COR-L47 (cell line): ENCODE measurements at regions not wholly inside any gene's neighbourhood (a gene's known extent, or its start where the extent isn't known, plus 50 kb on each side); places are given as distances from the start of the nearest gene placed in this dataset.
"Not testable (repeated sequence)": the region's sequence is repeated elsewhere in the genome, so short reads cannot be mapped to it uniquely, and the experiment has no call there.

Experiments
- DNase-seq: peaks from one replicate; lab custom pipeline; 2025; lab: John Stamatoyannopoulos, UW

- no peak for DNase-seq
Measured at GRCh38 chr7:152905949-152906348, 146.4 kb downstream of the ACTR3B start.

DNA sequence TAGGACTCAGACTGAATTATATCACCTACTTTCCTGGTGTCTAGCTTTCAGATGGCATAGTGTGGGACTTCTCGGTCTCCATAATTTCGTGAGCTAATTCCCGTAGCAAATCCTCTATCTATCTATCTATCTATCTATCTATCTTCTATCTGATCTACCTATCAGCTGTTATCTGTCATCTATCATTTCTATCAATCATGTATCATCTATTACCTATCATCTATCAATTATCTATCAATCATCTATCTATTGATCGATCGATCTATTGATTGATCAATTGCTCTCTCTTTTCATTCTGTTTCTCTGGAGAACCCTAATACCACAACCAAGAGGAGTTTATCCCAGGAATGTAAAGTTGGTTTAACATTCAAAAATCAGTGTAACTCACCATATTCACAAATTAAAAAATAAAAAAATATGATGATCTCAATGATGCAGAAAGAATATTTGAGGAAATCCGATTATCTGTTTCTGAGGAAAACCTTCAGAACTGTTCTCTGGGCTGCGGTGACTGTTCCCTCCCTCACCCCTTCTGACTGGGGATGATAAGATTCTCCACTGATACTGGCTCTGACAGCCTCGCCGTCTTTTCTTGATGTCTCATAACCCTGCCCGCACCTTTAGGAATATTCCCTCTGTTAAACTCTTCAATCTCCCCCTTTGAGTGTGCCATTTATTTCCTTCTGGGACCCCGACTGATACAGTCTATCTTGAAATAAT, 147.7 kb downstream of the ACTR3B start:
- no peak for DNase-seq

DNA sequence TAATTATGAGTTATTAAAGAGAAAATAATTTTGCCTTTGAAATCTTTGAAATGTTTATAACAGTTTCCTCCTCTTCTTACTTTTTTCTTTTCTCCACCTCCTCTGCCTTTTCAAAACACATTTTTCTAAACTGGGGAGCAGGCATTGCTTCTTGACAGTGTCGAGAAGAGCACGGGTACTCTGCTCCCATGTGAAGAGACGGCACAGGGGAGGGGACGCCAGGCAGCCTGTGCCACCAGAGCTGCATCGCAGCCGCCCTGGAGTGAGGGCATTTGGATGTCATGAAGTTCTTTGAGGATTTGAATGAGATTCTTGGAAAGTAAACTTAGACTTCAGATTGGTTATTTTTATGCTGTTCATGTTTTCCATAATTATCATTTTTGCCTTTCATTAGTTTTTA, 149.7 kb downstream of the ACTR3B start:
- DNase-seq, result no peak

DNA sequence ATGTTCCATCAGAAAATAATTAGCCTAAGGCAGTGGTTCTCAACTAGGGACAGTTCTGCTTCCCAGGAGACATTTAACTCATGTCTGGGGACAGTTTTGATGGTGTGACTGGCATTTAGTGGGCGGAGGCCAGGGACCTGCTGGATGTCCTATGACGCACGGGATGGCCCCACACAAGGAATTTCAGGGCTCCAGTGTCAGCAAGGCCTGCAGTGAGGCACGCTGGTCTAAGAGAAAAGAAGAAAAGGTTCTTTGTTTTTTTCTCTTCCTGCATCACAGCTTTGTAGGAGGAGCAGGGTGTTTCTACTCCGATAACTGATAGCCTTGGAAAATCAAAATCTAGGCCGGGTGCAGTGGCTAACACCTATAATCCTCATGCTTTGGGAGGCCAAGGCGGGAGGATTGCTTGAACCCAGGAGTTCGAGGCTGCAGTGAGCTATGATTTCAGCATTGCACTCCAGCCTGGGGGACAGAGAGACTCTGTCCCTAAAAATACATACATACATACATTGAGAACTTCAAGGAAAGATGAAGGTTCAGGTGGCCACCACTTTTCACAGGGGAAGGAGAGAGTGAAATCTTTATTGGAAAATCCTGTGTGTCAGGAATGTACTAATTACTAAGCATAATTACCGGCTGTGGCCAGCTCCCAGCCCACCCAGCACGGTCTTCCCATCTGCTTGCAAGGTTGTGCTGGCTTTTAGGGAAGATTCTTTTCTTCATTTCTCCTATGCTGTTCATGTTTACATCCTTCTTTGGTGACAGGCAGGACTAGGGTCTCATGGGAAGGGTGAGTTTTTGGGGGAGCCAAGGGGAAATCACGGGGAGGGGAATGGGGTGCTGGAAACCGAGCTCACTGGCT, 150.4 kb downstream of the ACTR3B start:
- no peak for DNase-seq

GRCh38 chr7:152910545-152911225, 151.1 kb downstream of the ACTR3B start:
- peak; percentile 94 for DNase-seq

GRCh38 chr7:152911226-152911560, 151.6 kb downstream of the ACTR3B start:
- no peak for DNase-seq

DNA sequence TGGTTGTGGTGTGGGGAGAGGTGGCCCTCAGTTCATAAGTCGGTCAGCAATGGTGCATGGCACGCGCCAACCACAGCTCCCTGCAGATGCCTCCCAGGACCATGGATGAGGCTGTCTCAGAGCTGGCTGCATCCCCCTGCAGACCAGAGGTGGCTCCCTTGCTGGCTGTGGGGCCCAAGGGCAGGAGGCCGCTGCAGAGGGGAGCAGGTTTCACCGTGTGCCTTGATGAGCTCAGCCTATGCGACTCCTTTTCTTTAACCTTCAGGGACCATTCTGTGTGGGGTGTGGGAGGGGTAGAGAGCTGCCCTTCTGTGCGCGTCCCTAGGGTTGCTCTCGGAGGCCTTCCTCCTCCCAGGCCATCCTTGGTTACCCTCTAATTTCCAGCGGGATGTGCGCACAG, 152.4 kb downstream of the ACTR3B start:
- DNase-seq, result no peak

GRCh38 chr7:152912511-152912910, 153.0 kb downstream of the ACTR3B start:
- no peak for DNase-seq

GRCh38 chr7:152913492-152913891, 153.9 kb downstream of the ACTR3B start:
- no peak for DNase-seq

DNA sequence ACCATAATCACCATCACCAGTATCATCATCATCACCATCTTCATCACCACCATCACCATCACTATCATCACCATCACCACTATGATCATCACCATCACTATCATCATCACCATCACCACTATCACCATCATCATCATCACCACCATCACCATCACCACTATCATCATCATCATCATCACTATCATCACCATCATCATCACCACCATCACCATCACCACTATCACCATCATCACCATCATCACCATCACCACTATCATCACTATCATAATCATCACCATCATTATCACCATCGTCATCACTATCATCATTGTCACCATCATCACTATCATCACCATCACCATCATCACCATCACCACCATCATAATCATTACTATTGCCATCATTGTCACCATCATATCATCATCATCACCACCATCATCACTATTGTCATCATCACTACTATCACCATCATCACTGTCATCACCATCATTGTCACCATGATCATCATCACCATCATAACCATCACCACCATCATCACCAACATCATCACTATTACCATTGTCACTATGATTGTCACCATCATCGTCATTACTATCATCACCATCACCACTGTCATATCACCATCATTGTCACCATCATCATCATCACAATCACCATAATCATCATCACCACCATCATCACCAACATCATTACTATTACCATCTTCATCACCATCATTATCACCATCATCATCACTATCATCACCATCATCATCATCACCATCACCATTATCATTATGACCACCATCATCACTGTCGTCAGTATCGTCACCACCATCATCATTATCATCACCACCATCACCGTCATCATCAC, 154.7 kb downstream of the ACTR3B start:
- no peak for DNase-seq

- DNase-seq, result not testable (repeated sequence)
Measured at GRCh38 chr7:152914845-152915102, 155.2 kb downstream of the ACTR3B start.

DNA sequence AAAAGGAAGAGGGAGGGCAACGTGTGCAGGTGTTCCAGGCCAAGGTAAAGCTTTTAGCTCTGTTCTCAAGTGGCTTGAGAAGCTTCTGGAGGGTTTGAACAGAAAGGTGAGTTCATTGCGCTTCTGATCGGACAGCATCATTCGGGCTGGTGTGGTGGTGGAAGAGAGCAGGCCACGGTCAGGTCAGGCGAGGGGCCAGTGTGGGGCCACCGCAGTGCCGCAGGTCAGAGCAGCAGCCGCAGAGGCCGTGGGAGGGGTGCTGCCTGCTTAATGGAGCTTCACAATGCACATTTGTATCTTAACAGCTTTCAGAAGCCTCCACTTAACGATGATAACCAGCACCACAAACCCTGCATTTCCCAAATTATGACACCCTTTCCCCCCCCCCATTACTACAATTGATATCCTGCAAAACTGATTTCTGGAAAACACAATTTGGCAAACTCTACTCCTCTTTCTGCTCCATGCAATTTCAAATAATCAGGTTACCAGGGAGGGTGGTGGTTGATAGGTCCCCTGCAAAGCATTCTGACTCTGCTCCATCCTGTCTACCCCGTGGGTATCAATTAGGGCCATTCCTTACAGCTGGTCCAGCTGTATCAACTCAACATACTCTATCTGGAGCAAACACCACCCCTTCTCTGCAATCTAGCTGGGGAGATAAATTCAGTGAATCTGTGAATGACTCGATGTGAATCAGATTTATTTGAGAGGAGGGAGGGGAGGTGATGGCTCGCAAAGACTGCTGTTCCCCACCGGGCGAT, 162.9 kb downstream of the ACTR3B start:
- no peak for DNase-seq

GRCh38 chr7:152923711-152924110, 164.2 kb downstream of the ACTR3B start:
- no peak for DNase-seq

GRCh38 chr7:152924238-152924637, 164.7 kb downstream of the ACTR3B start:
- DNase-seq, result no peak

DNA sequence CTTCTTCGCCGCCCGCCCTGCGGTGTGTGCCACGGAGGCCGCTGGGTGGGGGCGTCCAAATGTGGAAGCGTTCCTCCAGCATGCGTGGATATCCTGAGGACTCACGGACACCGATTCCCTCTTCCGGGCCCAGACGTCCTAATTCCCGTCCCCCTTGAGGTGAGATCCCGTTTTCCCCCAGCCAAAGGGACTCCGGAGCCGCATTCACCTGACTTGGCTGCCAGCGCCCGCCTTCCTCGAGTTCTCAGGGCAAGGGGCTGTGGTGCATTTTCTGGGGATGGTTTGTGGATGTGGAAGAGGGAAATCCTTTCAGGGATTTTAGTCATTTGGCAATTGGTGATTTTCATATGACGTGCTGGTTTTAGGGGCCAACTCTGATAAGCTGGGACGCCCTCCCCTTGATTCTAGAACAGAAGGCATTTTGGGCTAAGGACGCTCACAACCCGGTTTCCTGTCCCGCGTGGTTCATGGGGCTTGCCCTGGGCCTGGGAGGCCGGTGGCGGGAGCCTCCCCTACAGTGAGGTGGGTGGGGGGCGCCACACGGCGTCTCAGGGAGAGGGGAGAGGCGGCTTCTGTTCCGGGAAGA, 165.4 kb downstream of the ACTR3B start:
- DNase-seq, result no peak

DNA sequence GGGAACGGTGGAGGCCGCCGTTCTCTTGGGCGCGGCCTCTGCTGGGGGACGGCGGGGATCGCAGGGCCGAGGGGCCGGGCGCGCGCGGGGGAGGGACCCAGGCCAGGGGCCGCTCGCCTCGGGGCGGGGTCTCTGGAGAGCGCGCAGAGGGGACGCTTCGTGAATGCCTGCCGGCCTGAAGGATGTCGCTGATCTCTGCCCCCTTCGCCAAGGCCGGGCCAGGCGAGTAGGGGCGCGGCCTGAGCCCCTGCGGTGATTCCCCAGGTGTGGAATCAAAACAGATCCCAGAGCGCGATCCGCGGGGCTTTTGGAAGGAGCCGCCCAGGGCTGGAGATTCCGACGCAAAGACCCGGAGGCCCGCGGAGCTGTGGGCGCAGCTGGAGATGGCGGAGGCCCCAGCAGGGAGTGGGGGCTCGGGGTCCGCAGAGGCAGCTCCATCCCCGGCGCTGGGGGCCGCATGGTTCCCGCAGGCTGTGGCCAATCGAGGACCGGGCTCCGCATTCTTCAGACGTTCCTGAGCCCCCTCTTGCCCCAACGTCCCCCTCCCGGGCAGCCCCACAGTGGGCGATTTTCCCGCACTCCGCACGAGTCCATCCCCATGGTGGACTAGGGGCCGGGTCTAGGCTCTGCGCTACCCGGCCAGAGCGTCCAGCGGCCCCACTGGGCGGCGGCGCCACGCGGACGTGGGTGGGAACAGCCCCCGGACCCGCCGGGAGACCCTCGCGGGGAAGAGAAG, 166.0 kb downstream of the ACTR3B start:
- DNase-seq, result no peak

DNA sequence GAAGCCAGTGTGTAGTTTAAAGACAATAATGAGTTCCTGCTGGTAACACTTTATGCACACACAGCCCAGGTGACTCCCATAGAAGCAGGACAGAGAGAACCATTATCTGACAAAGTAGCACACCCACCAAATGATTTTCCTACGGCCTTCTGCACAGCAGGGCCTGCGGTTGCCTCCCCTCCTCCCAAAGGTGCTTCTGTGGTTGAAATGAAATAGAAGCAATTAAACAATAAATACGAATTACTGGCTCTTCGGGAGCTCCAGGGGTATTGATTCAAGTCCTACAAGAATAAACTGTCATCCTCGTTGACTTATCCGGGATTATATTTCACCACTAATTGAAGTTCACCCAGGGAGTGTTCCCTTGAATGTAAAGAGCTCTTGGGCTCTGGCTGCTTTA, 172.1 kb downstream of the ACTR3B start:
- DNase-seq, result peak; percentile 86

GRCh38 chr7:152937282-152937681, 177.7 kb downstream of the ACTR3B start:
- no peak for DNase-seq

DNA sequence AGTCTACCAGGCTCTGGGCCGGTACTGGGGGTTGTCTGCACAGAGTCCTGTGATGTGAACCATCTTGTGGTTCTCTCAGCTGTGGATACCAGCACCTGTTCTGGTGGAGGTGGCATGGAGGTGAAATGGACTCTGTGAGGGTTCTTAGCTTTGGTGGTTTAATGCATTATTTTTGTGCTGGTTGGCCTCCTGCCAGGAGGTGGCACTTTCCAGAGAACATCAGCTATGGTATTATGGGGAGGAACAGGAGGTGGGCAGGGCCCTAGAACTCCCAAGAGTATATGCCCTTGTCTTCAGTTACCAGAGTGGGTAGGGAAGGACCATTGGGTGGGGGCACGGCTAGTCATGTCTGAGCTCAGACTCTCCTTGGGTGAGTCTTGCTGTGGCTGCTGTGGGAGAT, 187.1 kb downstream of the ACTR3B start:
- DNase-seq, result not testable (repeated sequence)

DNA sequence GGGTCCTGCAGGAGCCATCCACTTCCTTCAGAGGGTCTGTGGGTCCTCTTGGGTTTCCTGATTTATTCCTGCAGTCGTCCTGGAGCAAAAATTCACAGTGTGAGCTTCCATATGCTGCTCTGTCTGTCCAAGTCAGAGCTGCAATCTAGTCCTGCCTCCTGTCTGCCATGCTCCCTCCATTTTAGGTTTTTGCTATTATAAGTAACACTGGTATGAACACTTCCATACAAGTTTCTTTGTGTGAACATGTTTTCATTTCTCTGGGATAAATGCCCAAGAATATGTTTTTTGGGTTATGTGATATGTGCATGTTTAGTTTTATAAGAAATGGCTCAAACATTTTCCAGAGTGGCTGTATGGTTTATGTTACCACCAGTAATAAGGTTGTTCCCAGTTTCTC, 188.1 kb downstream of the ACTR3B start:
- no peak for DNase-seq

GRCh38 chr7:152949253-152949652, 189.7 kb downstream of the ACTR3B start:
- DNase-seq, result no peak
